ENCODE measurements at regions not wholly inside any gene's neighbourhood (a gene's known extent, or its start where the extent isn't known, plus 50 kb on each side); places are given as distances from the start of the nearest gene placed in this dataset.

DNA sequence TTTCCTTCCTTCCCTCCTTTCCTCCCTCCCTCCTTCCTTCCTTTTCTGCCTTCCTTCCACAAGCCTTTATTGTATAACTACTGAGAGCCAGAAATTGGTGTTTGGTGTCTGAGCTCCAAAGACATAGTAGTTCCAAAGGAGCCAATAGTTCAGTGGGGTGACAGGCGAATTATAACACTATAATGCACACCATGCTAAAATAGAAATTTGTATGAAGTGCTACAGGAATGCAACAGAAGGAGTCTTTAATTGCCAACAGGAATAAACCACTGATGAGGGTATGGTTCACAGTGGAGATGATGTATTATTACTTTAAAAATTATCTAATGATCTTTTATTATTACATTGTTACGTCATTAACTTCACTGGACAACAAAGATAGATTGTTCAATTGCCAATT lies 158.8 kb upstream of the SP8 start:
- DNase-seq (ENCODE audit: low read depth in 2 of 2) = no peak

GRCh38 chr7:20952916-20953315 lies 166.2 kb upstream of the SP8 start:
- no peak for DNase-seq (ENCODE audit: low read depth in 2 of 2)

DNA sequence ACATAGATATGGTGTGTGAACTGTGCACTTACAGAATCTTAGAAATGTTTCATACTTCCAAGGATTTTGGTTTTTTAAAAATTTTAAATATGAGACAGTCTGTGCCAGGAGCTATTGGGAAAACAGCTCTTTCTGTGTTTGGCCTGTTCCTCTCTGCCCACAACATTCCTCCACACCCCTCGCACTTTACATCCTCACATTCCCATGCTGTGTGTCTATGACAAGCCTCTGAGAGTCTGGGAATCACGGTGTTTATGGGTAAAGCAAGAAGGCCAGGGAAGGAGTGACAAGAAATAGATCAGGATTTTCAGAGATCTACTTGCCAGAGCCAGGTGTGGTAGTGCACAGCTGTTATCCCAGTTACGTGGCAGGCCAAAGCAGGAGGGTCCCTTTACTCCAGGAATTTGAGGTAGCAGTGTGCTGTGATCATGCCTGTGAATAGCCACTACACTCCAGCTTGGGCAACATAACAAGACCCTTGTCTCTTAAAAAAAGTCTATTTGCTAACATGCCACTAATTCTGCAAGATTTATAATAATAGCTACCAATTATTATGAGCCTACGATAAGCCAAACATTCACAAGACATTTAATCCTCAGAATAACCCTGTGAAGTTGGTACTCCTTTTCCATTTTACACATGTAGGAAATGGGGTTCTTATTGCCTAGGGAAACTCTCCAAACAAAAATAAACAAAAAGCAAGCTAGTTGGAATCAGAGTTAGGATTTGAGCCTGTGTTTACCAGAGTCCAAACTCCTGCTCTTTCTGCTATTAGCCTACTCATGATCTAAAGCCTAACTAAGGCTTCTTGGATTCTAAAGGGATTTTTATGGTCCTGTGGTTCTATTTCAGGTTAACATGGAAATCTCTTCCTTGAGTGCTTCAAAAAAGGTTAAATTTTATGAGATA lies 168.3 kb upstream of the SP8 start:
- no peak for DNase-seq (ENCODE audit: low read depth in 2 of 2)

GRCh38 chr7:20958572-20958971 lies 171.9 kb upstream of the SP8 start:
- no peak for DNase-seq (ENCODE audit: low read depth in 2 of 2)

DNA sequence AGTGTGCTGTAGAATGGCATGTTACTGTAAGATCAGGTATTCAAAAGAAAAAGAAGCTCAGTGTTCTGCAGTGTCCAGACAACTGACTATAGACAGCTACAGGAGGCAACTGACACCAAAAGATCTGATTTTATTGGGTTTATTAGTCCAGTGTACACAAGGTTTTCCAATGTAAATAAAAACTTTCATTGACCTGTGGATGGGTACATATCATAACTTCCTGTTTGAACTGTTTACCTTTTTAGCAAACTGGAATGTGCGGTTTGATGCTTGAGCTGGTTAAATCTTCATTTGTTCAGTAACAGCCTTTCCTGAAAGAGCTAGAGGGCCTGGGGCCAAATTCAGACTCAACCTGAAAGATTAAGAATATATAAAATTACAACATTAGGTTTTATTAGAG lies 172.6 kb upstream of the SP8 start:
- DNase-seq (ENCODE audit: low read depth in 2 of 2) = no peak

DNA sequence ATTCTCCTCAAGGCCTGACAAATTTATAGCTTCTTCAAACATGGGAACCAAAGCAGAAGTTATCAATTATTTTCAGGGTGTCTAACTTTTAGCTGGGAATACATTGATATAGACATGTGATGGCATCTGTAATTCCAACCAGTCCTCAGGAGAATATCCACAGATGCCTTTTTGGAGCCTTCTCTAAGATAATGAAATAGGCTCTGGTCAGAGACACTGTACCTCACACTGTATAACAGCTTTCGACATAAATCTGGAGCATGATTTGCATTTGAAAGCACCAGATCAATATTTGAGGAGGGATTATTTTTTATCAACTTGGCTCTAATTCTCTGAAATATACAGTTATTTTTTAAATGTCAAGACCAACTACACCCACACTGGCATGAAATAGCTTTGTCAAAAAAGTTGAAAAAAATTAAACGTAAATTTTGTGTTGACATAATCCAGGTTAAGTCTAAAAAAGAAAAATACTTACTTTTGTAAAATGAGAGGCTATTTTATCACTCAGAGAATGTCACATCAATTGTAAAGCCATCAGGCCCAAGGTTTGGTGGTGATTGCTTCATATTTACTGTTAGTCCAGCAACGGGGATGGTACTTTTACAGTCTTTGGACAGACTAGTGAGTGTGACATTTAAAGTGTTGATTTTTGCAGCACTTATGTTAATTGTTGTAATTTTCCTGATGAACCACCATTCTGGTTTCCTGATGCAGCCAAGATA lies 177.0 kb upstream of the SP8 start:
- DNase-seq (ENCODE audit: low read depth in 2 of 2) = no peak

DNA sequence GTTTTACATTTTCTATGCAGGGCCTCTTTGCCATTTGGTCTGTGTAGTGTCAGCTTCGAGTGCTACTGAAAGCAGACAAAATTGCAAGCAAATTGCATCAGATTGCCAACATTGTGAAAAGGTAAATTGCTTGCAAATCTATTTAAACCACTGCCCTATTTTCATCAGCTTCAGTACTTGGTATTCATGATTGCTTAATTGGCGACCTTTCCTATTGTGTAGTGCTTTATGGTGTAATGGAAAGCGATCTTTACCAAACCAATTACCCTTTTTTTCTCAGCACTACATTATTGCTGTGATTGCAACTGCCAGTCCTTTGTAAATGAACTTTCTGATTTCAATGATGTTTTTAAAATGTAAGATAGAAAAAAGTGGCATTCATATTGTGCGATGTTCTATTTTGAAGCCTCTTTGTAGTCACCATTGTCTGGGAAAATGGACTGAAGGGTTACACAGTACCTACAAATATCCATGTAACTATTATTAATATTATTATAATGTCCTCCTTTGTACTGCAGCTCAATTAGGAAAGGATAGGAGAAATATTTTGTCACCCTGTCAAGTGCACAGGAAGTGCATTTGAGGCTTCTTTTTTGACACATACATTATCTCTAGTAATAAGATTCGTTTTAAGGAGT lies 177.7 kb upstream of the SP8 start:
- DNase-seq (ENCODE audit: low read depth in 2 of 2) = no peak

DNA sequence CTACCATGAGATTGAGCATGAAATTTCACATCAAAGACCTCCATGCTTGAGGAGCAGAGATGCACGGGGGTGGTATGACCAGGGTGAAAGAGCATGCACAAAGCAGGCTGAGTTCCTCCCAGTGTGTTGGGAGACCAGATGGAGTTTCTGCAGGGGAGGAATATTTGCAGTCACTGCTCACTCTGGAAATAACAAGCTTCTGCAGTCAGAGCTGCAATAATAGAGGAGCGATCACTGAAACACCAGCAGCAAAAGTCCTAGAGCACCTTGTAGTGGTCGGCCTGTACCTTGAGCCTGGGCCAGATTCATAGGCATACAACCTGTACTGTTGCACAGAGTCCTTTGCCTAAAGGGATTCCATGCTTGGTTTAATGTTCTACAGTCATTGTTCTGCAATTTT lies 184.5 kb upstream of the SP8 start:
- no peak for DNase-seq (ENCODE audit: low read depth in 2 of 2)

GRCh38 chr7:20980232-20980631 lies 193.5 kb upstream of the SP8 start:
- no peak for DNase-seq (ENCODE audit: low read depth in 2 of 2)

DNA sequence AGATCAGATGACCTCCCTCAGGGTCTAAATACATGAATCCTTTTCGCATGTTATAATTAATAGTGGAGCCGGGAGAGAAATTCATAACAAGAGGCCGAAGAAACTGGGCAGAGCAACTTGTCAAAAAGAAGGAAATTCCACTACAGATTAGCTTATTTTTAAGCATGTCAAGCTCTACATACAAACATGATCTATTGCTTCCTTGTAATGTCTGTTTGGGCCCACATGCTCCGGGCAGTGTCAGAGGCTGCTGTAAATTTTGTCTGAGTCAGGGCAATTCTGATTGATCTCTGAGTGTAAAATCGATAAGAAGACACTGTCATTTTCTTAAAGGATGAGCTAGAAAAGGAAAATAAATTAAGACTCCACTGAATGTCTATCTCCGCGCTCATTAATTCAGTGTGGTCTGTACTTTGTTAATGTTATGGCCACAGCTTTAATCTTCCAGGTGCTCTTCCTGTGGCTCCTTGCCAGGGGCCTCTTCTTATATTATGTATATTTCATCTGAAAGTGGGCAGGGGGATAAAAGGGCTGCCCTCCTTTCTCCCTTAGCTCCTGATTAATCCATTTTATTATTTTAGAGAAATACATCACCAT lies 194.1 kb upstream of the SP8 start:
- no peak for DNase-seq (ENCODE audit: low read depth in 2 of 2)

- no peak for DNase-seq (ENCODE audit: low read depth in 2 of 2)
Measured at GRCh38 chr7:20988340-20988739, 201.7 kb upstream of the SP8 start.

DNA sequence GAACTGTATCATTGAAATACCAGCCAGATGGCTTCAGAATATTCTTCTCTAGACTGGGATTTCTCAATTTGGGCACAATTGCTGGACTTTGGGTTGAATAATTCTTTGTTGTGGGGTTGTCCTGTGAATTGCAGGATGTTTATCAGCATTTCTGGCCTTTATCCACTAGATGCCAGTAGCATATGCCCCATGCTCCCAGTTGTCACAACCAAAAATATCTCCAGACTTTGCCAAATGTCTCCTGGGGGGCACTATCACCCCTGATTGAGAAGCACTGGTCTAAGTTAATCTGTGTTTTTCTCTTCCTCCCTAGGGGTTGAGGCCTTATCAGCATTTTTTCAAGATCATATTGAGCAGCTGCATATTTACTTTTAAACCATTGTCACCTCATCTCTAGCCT lies 204.9 kb upstream of the SP8 start:
- DNase-seq (ENCODE audit: low read depth in 2 of 2) = no peak

- DNase-seq (ENCODE audit: low read depth in 2 of 2) = no peak
Measured at GRCh38 chr7:20993693-20994092, 207.0 kb upstream of the SP8 start.

DNA sequence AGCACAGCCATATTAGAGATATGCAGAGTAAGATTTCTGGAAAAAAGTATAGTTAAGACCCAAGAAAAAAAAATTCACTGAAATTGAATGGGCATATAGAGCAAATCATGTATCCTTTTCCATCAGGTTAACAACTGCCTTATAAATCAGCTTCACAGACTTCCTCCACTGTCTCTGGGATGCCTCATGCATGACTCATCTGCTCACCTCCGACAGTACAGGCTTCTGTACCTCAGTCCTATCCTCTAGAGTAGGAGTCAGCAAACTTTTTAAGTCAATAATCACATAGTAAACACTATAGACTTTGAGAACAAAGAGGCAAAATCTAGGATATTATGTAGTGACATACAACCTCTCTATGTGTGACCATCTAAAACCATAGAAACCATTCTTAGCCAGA lies 211.6 kb upstream of the SP8 start:
- no peak for DNase-seq (ENCODE audit: low read depth in 2 of 2)

- no peak for DNase-seq (ENCODE audit: low read depth in 2 of 2)
Measured at GRCh38 chr7:21011153-21011552, 224.5 kb upstream of the SP8 start.

DNA sequence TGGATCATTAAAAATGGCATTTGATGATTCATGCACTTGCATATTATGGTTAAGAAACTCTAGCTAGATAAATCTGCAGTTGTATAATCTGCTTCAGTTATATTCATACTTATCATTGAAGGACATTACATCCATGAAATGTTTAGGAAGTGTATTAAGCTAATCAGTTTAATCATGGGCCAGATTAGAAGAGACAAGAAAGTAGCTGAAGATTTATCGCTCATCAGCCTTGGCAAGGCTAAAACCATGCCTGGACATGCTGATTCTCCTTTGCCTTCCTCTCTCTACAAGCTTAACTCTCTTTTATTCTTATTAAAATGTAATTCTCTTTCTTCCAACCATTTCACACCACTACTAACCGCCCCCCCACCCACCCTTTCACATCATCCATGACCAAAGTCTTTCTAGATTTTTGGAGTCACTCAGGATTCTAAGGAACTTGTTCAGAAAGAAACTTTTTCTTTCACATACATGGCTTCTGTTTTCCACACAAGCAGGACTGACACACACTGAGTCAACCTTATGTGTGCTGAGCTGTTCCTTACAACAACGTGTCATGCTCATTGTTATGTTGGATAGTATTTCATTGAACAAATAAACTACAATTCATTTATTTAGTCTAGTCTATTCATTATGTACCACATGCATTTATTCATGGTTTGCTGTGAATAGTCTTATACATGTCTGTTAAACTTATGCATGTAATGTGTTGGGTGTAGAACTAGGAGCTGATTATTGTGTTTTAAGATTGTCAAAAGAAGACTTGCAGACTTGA lies 227.3 kb upstream of the SP8 start:
- DNase-seq (ENCODE audit: low read depth in 2 of 2) = no peak

- no peak for DNase-seq (ENCODE audit: low read depth in 2 of 2)
Measured at GRCh38 chr7:21020667-21021066, 234.0 kb upstream of the SP8 start.

- no peak for DNase-seq (ENCODE audit: low read depth in 2 of 2)
Measured at GRCh38 chr7:21023841-21024484, 237.3 kb upstream of the SP8 start.

GRCh38 chr7:21024485-21024867 lies 237.8 kb upstream of the SP8 start:
- no peak for DNase-seq (ENCODE audit: low read depth in 2 of 2)

- DNase-seq (ENCODE audit: low read depth in 2 of 2) = no peak
Measured at GRCh38 chr7:21028186-21028585, 241.5 kb upstream of the SP8 start.

- DNase-seq (ENCODE audit: low read depth in 2 of 2) = no peak
Measured at GRCh38 chr7:21028599-21028998, 241.9 kb upstream of the SP8 start.

Measured in fibroblast of skin of left quadriceps (primary cell).